Ishikawa (cell line): ENCODE measurements at regions not wholly inside any gene's neighbourhood (a gene's known extent, or its start where the extent isn't known, plus 50 kb on each side); places are given as distances from the start of the nearest gene placed in this dataset.

Experiments
- CEBPB ChIP-seq: IDR thresholded peaks from 2 replicates; pipeline ENCODE4 v1.6.1; 2012
- EGR1 ChIP-seq: IDR thresholded peaks from 2 replicates; pipeline ENCODE4 v1.6.1; 2012
- EP300 ChIP-seq: IDR thresholded peaks from 2 replicates; pipeline ENCODE4 v1.6.1; 2012; ENCODE audit warnings: borderline replicate concordance
- FOXM1 ChIP-seq: IDR thresholded peaks from 2 replicates; pipeline ENCODE4 v1.6.1; 2012; ENCODE audit warnings: low read depth, borderline replicate concordance
- MAX ChIP-seq: IDR thresholded peaks from 2 replicates; pipeline ENCODE4 v1.6.1; 2012
- RAD21 ChIP-seq: IDR thresholded peaks from 2 replicates; pipeline ENCODE4 v1.6.1; 2012; ENCODE audit warnings: low read depth
- TAF1 ChIP-seq: IDR thresholded peaks from 2 replicates; pipeline ENCODE4 v1.6.1; 2012; ENCODE audit warnings: low read depth, mild to moderate bottlenecking
- TEAD4 ChIP-seq: IDR thresholded peaks from 2 replicates; pipeline ENCODE4 v1.6.1; 2012
- USF1 ChIP-seq: IDR thresholded peaks from 2 replicates; pipeline ENCODE4 v1.6.1; 2012
- ZBTB7A ChIP-seq: IDR thresholded peaks from 2 replicates; pipeline ENCODE4 v1.6.1; 2012; ENCODE audit warnings: low read depth
- TF ChIP-seq, protein P1 (sequence below): IDR thresholded peaks from 2 replicates; pipeline ENCODE4 v1.6.1; 2012; ENCODE audit warnings: low read depth, mild to moderate bottlenecking

DNA sequence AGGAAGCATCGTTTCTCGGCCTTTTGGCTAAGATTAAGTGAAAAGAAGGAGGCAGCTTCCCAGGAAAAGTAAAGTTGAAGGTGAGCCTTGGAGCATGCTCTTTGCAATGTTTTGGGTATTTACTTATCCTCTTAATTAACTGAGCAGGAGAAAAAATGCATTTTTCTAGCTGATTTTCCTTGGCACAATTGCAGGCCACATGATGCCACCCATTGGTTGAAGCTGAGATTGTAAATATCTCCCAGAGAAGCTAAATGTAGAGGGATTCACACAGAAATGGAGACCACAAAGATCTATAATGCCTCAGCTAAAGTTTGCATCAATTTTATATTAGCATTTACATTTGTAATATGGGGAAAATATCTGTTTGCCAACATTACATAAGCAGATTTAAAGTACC lies 294.1 kb downstream of the KCNS3 start:
- no peak for TF ChIP-seq MAX
- TF ChIP-seq EGR1, result no peak
- no peak for TF ChIP-seq TAF1
- TF ChIP-seq, protein P1, sequence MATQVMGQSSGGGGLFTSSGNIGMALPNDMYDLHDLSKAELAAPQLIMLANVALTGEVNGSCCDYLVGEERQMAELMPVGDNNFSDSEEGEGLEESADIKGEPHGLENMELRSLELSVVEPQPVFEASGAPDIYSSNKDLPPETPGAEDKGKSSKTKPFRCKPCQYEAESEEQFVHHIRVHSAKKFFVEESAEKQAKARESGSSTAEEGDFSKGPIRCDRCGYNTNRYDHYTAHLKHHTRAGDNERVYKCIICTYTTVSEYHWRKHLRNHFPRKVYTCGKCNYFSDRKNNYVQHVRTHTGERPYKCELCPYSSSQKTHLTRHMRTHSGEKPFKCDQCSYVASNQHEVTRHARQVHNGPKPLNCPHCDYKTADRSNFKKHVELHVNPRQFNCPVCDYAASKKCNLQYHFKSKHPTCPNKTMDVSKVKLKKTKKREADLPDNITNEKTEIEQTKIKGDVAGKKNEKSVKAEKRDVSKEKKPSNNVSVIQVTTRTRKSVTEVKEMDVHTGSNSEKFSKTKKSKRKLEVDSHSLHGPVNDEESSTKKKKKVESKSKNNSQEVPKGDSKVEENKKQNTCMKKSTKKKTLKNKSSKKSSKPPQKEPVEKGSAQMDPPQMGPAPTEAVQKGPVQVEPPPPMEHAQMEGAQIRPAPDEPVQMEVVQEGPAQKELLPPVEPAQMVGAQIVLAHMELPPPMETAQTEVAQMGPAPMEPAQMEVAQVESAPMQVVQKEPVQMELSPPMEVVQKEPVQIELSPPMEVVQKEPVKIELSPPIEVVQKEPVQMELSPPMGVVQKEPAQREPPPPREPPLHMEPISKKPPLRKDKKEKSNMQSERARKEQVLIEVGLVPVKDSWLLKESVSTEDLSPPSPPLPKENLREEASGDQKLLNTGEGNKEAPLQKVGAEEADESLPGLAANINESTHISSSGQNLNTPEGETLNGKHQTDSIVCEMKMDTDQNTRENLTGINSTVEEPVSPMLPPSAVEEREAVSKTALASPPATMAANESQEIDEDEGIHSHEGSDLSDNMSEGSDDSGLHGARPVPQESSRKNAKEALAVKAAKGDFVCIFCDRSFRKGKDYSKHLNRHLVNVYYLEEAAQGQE, result no peak
- no peak for TF ChIP-seq RAD21
- TF ChIP-seq CEBPB, result no peak
- TF ChIP-seq TEAD4, result no peak
- TF ChIP-seq EP300, result no peak
- TF ChIP-seq FOXM1, result no peak
- TF ChIP-seq ZBTB7A, result no peak
- no peak for TF ChIP-seq USF1
